GM23338 (cell line): ENCODE measurements at regions not wholly inside any gene's neighbourhood (a gene's known extent, or its start where the extent isn't known, plus 50 kb on each side); places are given as distances from the start of the nearest gene placed in this dataset.

Experiments
- CTCF ChIP-seq, 2 experiments: fragments of 200-600 bp in 1 of 2; sonication (generic) in 1 of 2; conservative IDR thresholded peaks; 2 replicates each; pipeline versions ENCODE4 v1.5.1 to v1.6.1; 2016 to 2017; ENCODE audit warnings: antibody characterized with exemption in 2 of 2, low read depth in 2 of 2, mild to moderate bottlenecking in 2 of 2, moderate library complexity in 1 of 2
- ETS1 ChIP-seq: IDR thresholded peaks from 2 replicates; pipeline ENCODE4 v1.6.1; 2016; ENCODE audit warnings: antibody characterized with exemption
- EZH2 ChIP-seq: fragments of 200-600 bp; sonication (generic); IDR thresholded peaks from one replicate; pipeline ENCODE4 v1.8.0; 2017; ENCODE audit warnings: antibody characterized with exemption, mild to moderate bottlenecking, low read depth; ENCODE audit not compliant: unreplicated experiment
- JUNB ChIP-seq: IDR thresholded peaks from one replicate; pipeline ENCODE4 v1.6.1; 2016; ENCODE audit warnings: antibody characterized with exemption; ENCODE audit not compliant: unreplicated experiment
- NANOG ChIP-seq: IDR thresholded peaks from 2 replicates; pipeline ENCODE4 v1.6.1; 2016; ENCODE audit warnings: antibody characterized with exemption, borderline replicate concordance
- POLR2AphosphoS5 ChIP-seq: IDR thresholded peaks from 2 replicates; pipeline ENCODE4 v1.6.1; 2016; ENCODE audit warnings: antibody characterized with exemption, low read depth
- REST ChIP-seq: IDR thresholded peaks from one replicate; pipeline ENCODE4 v1.6.1; 2018; ENCODE audit warnings: antibody characterized with exemption; ENCODE audit not compliant: unreplicated experiment
- ZNF462 ChIP-seq: fragments of 250-450 bp; sonication (Bioruptor Pico); IDR thresholded peaks from 2 replicates; pipeline ENCODE4 v1.5.0; 2020; ENCODE audit warnings: mild to moderate bottlenecking, moderate library complexity

GRCh38 chr15:39471785-39472574 lies 108.9 kb upstream of the THBS1 start:
- TF ChIP-seq CTCF (conservative IDR thresholded peaks at IDR 0.05; ENCODE audit: low read depth in 2 of 2) (no peak), POLR2AphosphoS5 (no peak), EZH2 (no peak), REST (no peak), ETS1 (no peak), NANOG (no peak), JUNB (no peak), ZNF462 (no peak)
